Ovary (tissue), 7 donors: ENCODE measurements at regions not wholly inside any gene's neighbourhood (a gene's known extent, or its start where the extent isn't known, plus 50 kb on each side); places are given as distances from the start of the nearest gene placed in this dataset.

Source experiments
- DNase-seq, 5 donors: peaks; one replicate each; pipeline ENCODE4 v3.0.0-alpha.2; 2019 to 2020
- H3K27ac ChIP-seq, 2 donors: fragments of 200-600 bp; one replicate each; pipeline versions ENCODE4 v1.5.1 to v1.8.0; 2019 to 2022
- H3K27me3 ChIP-seq: fragments of 200-600 bp; one replicate; pipeline ENCODE4 v1.8.0; 2022
- H3K36me3 ChIP-seq: fragments of 200-600 bp; sonication (generic); one replicate; pipeline ENCODE4 v1.5.1; 2019
- H3K4me1 ChIP-seq: one replicate; pipeline ENCODE4 v1.8.1; 2013; ENCODE audit warnings: mild to moderate bottlenecking, moderate library complexity; ENCODE audit not compliant: insufficient read depth
- H3K4me3 ChIP-seq: fragments of 200-600 bp; sonication (generic); one replicate; pipeline ENCODE4 v1.5.1; 2017
- H3K9me3 ChIP-seq, 2 donors: fragments of 200-600 bp in 1 of 2; sonication (generic) in 1 of 2; one replicate each; pipeline versions ENCODE4 v1.5.1 to v1.8.1; 2013 to 2019; ENCODE audit warnings: mild to moderate bottlenecking in 1 of 2, moderate library complexity in 1 of 2
- EP300 ChIP-seq: sonication (generic); formaldehyde crosslinking; IDR thresholded peaks from one replicate; pipeline ENCODE4 v1.6.1; 2017; ENCODE audit warnings: antibody characterized with exemption
- POLR2A ChIP-seq: fragments of 450-650 bp; IDR thresholded peaks from one replicate; pipeline ENCODE4 v1.6.1; 2017; ENCODE audit warnings: antibody characterized with exemption, mild to moderate bottlenecking, moderate library complexity
- WGBS, 3 donors: extraction: QIAGEN DNeasy Blood & Tissue Kit in 1 of 3; methylation state at CpG; one replicate each; pipeline versions ENCODE4 v1.1.5 to v1.1.7; 2013 to 2017; 5-methylcytosine and 5-hydroxymethylcytosine counted together
- intact Hi-C, 4 donors: fragments of 100-400 bp; cut with DNase I; formaldehyde crosslinking; loops; one replicate each; pipeline versions ENCODE4 v1.11.0 to v1.15.1; 2022 to 2023
- TF ChIP-seq, protein P1 (sequence below), 3 donors: fragments of 450-650 bp in 2 of 3; fragments of 200-600 bp in 1 of 3; IDR thresholded peaks; one replicate each; pipeline versions ENCODE4 v1.5.1 to v1.8.0; 2016 to 2022; ENCODE audit warnings: antibody characterized with exemption in 3 of 3, mild to moderate bottlenecking in 1 of 3
- donor health status: DM: no; HTN: no; CAD: no; lungs with moderate emphysema.
- donor health status: DM: no; HTN: no; CAD: no.
- donor health status: Bipolar disorder and iron deficiency.
- donor health status: DM: no; HTN: no; CAD: no.
- donor health status: DM: yes; HTN: yes; CAD: no.

DNA sequence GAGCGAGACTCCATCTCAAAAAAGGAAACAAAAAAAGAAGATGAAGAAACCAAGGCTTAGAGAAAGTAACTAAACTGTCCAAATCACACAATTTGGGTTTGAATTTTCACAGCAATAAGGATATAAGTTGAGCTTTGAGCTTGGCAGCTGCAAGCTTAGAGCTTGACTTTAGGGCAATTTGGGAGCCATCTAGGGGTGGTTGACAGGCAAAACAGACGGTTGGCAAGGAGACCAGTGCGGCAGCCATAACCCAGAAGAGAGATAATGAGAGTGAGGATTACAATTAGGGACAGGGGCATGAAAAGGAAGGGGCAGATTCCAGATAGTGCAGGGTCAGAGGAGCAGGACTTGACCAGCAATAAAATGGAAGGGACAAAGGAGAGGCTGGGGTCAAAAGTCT, 382.2 kb upstream of the HNRNPA3 start:
- no peak for DNase-seq
- no peaks in the 10 kb centered on the region for H3K27me3 ChIP-seq
- no peak overlapping the region for H3K4me3 ChIP-seq
- H3K27ac ChIP-seq, result no peak overlapping the region
- no peaks in the 10 kb centered on the region for H3K4me1 ChIP-seq
- intact Hi-C loops, result no loop called here
- no peaks in the 10 kb centered on the region for H3K9me3 ChIP-seq
- no peaks in the 10 kb centered on the region for H3K36me3 ChIP-seq
- WGBS, 3 donors, result 53 to 62% (median 61%) methylated on average over 3 of the region's 3 CpGs
- TF ChIP-seq, protein P1, sequence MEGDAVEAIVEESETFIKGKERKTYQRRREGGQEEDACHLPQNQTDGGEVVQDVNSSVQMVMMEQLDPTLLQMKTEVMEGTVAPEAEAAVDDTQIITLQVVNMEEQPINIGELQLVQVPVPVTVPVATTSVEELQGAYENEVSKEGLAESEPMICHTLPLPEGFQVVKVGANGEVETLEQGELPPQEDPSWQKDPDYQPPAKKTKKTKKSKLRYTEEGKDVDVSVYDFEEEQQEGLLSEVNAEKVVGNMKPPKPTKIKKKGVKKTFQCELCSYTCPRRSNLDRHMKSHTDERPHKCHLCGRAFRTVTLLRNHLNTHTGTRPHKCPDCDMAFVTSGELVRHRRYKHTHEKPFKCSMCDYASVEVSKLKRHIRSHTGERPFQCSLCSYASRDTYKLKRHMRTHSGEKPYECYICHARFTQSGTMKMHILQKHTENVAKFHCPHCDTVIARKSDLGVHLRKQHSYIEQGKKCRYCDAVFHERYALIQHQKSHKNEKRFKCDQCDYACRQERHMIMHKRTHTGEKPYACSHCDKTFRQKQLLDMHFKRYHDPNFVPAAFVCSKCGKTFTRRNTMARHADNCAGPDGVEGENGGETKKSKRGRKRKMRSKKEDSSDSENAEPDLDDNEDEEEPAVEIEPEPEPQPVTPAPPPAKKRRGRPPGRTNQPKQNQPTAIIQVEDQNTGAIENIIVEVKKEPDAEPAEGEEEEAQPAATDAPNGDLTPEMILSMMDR (IDR thresholded peaks at IDR 0.05), result no peak
- TF ChIP-seq POLR2A (no peak), EP300 (no peak)

- TF ChIP-seq POLR2A (no peak), EP300 (no peak)
- TF ChIP-seq, protein P1 (IDR thresholded peaks at IDR 0.05), result no peak
- Histone ChIP-seq H3K27ac (no peak overlapping the region), H3K4me1 (no peaks in the 10 kb centered on the region), H3K4me3 (no peak overlapping the region), H3K27me3 (no peaks in the 10 kb centered on the region), H3K36me3 (no peaks in the 10 kb centered on the region), H3K9me3 (no peaks in the 10 kb centered on the region)
- 71 to 89% (median 86%) methylated on average over 6 of the region's 6 CpGs for WGBS, 3 donors
- intact Hi-C loops, result no loop called here
- no peak for DNase-seq
These were observed 380.5 kb upstream of the HNRNPA3 start for GRCh38 chr2:176832086-176832485.

GRCh38 chr2:176833671-176834070, 378.9 kb upstream of the HNRNPA3 start:
- Histone ChIP-seq H3K27ac (no peak overlapping the region), H3K9me3 (no peaks in the 10 kb centered on the region), H3K4me3 (no peak overlapping the region), H3K4me1 (no peaks in the 10 kb centered on the region), H3K36me3 (no peaks in the 10 kb centered on the region), H3K27me3 (no peaks in the 10 kb centered on the region)
- TF ChIP-seq POLR2A (no peak), EP300 (no peak)
- TF ChIP-seq, protein P1 (IDR thresholded peaks at IDR 0.05), result no peak
- DNase-seq, result no peak
- intact Hi-C loops, result no loop called here

DNA sequence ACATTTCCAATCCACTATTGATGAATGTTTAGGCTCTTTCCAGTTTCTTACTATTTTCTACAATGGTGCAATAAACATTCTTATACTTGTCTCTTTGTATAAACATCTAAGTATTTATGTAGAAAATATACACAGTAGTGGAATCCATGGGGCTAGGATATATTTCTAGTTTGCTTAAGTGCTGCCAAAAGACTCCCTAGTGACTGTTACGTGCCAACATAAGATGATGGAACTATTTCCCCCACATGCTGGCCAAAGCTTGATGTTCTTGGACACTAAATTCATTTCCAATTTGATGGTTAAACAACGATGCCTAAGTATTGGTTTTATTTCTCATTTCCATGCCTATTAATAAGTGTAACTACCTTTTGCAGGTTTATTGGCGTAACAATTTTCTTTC, 378.4 kb upstream of the HNRNPA3 start:
- H3K4me3 ChIP-seq, result no peak overlapping the region
- TF ChIP-seq EP300 (no peak), POLR2A (no peak)
- TF ChIP-seq, protein P1 (IDR thresholded peaks at IDR 0.05), result no peak
- H3K9me3 ChIP-seq, result no peaks in the 10 kb centered on the region
- intact Hi-C loops, result no loop called here
- no peaks in the 10 kb centered on the region for H3K36me3 ChIP-seq
- no peak for DNase-seq
- 77 to 86% (median 84%) methylated on average over 3 of the region's 3 CpGs for WGBS, 3 donors
- H3K27me3 ChIP-seq, result no peaks in the 10 kb centered on the region
- H3K4me1 ChIP-seq, result no peaks in the 10 kb centered on the region
- H3K27ac ChIP-seq, result no peak overlapping the region

- Histone ChIP-seq H3K27me3 (no peaks in the 10 kb centered on the region), H3K4me3 (no peak overlapping the region), H3K27ac (no peak overlapping the region), H3K9me3 (no peaks in the 10 kb centered on the region), H3K36me3 (no peaks in the 10 kb centered on the region), H3K4me1 (no peaks in the 10 kb centered on the region)
- DNase-seq, result no peak
- intact Hi-C loops, result no loop called here
- TF ChIP-seq EP300 (no peak), POLR2A (no peak)
- TF ChIP-seq, protein P1 (IDR thresholded peaks at IDR 0.05), result no peak
These were observed 369.4 kb upstream of the HNRNPA3 start for GRCh38 chr2:176843208-176843607.
